ENCODE measurements at regions not wholly inside any gene's neighbourhood (a gene's known extent, or its start where the extent isn't known, plus 50 kb on each side); places are given as distances from the start of the nearest gene placed in this dataset.
"Not testable (repeated sequence)": the region's sequence is repeated elsewhere in the genome, so short reads cannot be mapped to it uniquely, and the experiment has no call there.

GRCh38 chr6:159522877-159523547 is 170.0 kb downstream of the SOD2 start:
- DNase-seq, result no peak

- no peak for DNase-seq
Observed at GRCh38 chr6:159521962-159522361, 171.1 kb downstream of the SOD2 start.

- DNase-seq, result no peak
Observed at GRCh38 chr6:159520002-159520401, 173.0 kb downstream of the SOD2 start.

GRCh38 chr6:159515811-159516210 is 177.2 kb downstream of the SOD2 start:
- DNase-seq, result not testable (repeated sequence)

GRCh38 chr6:159513914-159514313 is 179.1 kb downstream of the SOD2 start:
- DNase-seq, result peak; percentile 67

GRCh38 chr6:159513074-159513720 is 179.8 kb downstream of the SOD2 start:
- no peak for DNase-seq

- DNase-seq, result no peak
Observed at GRCh38 chr6:159512571-159512970, 180.5 kb downstream of the SOD2 start.

- no peak for DNase-seq
Observed at GRCh38 chr6:159512104-159512503, 180.9 kb downstream of the SOD2 start.

- DNase-seq, result no peak
Observed at GRCh38 chr6:159510141-159510540, 182.9 kb downstream of the SOD2 start.

- no peak for DNase-seq
Observed at GRCh38 chr6:159508931-159509330, 184.1 kb downstream of the SOD2 start.

- DNase-seq, result no peak
Observed at GRCh38 chr6:159506048-159506447, 187.0 kb downstream of the SOD2 start.

GRCh38 chr6:159505140-159505922 is 187.7 kb downstream of the SOD2 start:
- no peak for DNase-seq

- no peak for DNase-seq
Observed at GRCh38 chr6:159501558-159501957, 191.5 kb downstream of the SOD2 start.

- DNase-seq, result no peak
Observed at GRCh38 chr6:159499034-159499433, 194.0 kb downstream of the SOD2 start.

- DNase-seq, result no peak
Observed at GRCh38 chr6:159494586-159494972, 198.5 kb downstream of the SOD2 start.

GRCh38 chr6:159493898-159494585 is 199.0 kb downstream of the SOD2 start:
- DNase-seq, result peak; percentile 35

- no peak for DNase-seq
Observed at GRCh38 chr6:159493231-159493897, 199.7 kb downstream of the SOD2 start.

GRCh38 chr6:159490298-159490937 is 202.6 kb downstream of the SOD2 start:
- no peak for DNase-seq

GRCh38 chr6:159487636-159488035 is 205.4 kb downstream of the SOD2 start:
- peak; percentile 27 for DNase-seq

- DNase-seq, result no peak
Observed at GRCh38 chr6:159483259-159483658, 209.8 kb downstream of the SOD2 start.

GRCh38 chr6:159481897-159482296 is 211.1 kb downstream of the SOD2 start:
- DNase-seq, result no peak

- DNase-seq, result no peak
Observed at GRCh38 chr6:159480471-159480870, 212.6 kb downstream of the SOD2 start.
